ENCODE measurements at regions not wholly inside any gene's neighbourhood (a gene's known extent, or its start where the extent isn't known, plus 50 kb on each side); places are given as distances from the start of the nearest gene placed in this dataset.

- 69% methylated on average over 7 of the region's 7 CpGs for WGBS (ENCODE audit: insufficient coverage, low coverage, low lambda C conversion rate, missing lambda C conversion rate)
These were observed 90.5 kb upstream of the MYRIP start for GRCh38 chr3:39718674-39719595.

GRCh38 chr3:39721076-39721475, 88.3 kb upstream of the MYRIP start:
- H3K9me3 ChIP-seq, result no peaks in the 10 kb centered on the region
- H3K27ac ChIP-seq, result no peak overlapping the region
- DNase-seq, result no peak
- no peak for ATAC-seq
- H3K4me1 ChIP-seq, result no peaks in the 10 kb centered on the region
- intact Hi-C loops (cut with DNase I), result loop anchor here in 1 of 2 donors (10.0 kb wide), 1 partner anchor 454 kb away; no protein-coding TSS in a partner anchor
- TF ChIP-seq POLR2A (IDR thresholded peaks at IDR 0.05), result no peak
- TF ChIP-seq, protein P1, sequence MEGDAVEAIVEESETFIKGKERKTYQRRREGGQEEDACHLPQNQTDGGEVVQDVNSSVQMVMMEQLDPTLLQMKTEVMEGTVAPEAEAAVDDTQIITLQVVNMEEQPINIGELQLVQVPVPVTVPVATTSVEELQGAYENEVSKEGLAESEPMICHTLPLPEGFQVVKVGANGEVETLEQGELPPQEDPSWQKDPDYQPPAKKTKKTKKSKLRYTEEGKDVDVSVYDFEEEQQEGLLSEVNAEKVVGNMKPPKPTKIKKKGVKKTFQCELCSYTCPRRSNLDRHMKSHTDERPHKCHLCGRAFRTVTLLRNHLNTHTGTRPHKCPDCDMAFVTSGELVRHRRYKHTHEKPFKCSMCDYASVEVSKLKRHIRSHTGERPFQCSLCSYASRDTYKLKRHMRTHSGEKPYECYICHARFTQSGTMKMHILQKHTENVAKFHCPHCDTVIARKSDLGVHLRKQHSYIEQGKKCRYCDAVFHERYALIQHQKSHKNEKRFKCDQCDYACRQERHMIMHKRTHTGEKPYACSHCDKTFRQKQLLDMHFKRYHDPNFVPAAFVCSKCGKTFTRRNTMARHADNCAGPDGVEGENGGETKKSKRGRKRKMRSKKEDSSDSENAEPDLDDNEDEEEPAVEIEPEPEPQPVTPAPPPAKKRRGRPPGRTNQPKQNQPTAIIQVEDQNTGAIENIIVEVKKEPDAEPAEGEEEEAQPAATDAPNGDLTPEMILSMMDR (IDR thresholded peaks at IDR 0.05), result no peak
- no peaks in the 10 kb centered on the region for H3K27me3 ChIP-seq
- H3K4me3 ChIP-seq, result no peak overlapping the region
- 8% methylated on average over 1 of the region's 1 CpG for WGBS (ENCODE audit: insufficient coverage, low coverage, low lambda C conversion rate, missing lambda C conversion rate)
- no peaks in the 10 kb centered on the region for H3K36me3 ChIP-seq

More at GRCh38 chr3:39718674-39719595, 90.5 kb upstream of the MYRIP start:
- no peak for ATAC-seq
- TF ChIP-seq, protein P1 (IDR thresholded peaks at IDR 0.05), result no peak
- TF ChIP-seq POLR2A (IDR thresholded peaks at IDR 0.05), result no peak
- DNase-seq, result no peak
- Histone ChIP-seq H3K36me3 (no peaks in the 10 kb centered on the region), H3K4me1 (no peaks in the 10 kb centered on the region), H3K27ac (no peak overlapping the region), H3K27me3 (no peaks in the 10 kb centered on the region), H3K4me3 (no peak overlapping the region), H3K9me3 (no peaks in the 10 kb centered on the region)
- intact Hi-C loops (cut with DNase I), result no loop called here

GRCh38 chr3:39724233-39724846, 85.1 kb upstream of the MYRIP start:
- intact Hi-C loops (cut with DNase I), result loop anchor here in 1 of 2 donors (10.0 kb wide), 1 partner anchor 450 kb away; no protein-coding TSS in a partner anchor
- TF ChIP-seq, protein P1 (IDR thresholded peaks at IDR 0.05), result peak; percentile 62 to 81 (median 63)
- TF ChIP-seq POLR2A (IDR thresholded peaks at IDR 0.05), result no peak

DNA sequence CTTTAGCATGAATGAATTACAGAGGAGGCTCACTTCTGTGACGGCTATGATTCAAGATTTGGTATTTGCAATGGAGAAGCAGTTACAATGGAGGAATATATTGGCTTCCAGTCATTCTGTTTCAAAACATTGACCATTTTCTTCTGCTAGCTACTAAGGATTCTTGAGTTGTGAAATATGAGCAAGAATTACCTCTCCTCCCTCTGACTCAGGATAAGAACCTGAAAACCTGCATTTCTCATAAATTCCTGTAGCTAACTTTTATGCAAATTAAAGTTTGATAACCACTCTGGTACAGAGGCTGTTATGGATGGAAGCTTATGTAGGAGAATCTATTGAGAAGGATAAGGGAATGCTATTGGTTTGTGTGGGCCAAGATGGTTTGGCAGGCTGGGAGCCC, 84.1 kb upstream of the MYRIP start:
- no peak for ATAC-seq
- Histone ChIP-seq H3K27ac (no peak overlapping the region), H3K4me3 (no peak overlapping the region), H3K27me3 (no peaks in the 10 kb centered on the region), H3K4me1 (no peaks in the 10 kb centered on the region), H3K36me3 (no peaks in the 10 kb centered on the region), H3K9me3 (no peaks in the 10 kb centered on the region)
- intact Hi-C loops (cut with DNase I), result loop anchor here in 1 of 2 donors (10.0 kb wide), 1 partner anchor 449 kb away; no protein-coding TSS in a partner anchor
- TF ChIP-seq, protein P1 (IDR thresholded peaks at IDR 0.05), result no peak
- no peak for TF ChIP-seq POLR2A (IDR thresholded peaks at IDR 0.05)
- DNase-seq, result no peak
- 75% methylated on average over 1 of the region's 1 CpG for WGBS (ENCODE audit: insufficient coverage, low coverage, low lambda C conversion rate, missing lambda C conversion rate)

More at GRCh38 chr3:39724233-39724846, 85.1 kb upstream of the MYRIP start:
- H3K27me3 ChIP-seq, result no peaks in the 10 kb centered on the region
- no peak overlapping the region for H3K27ac ChIP-seq
- no peaks in the 10 kb centered on the region for H3K4me1 ChIP-seq
- DNase-seq (no peak), ATAC-seq (peak; percentile 84 to 90 (median 84))
- 0% methylated on average over 1 of the region's 1 CpG for WGBS (ENCODE audit: insufficient coverage, low coverage, low lambda C conversion rate, missing lambda C conversion rate)
- H3K9me3 ChIP-seq, result no peaks in the 10 kb centered on the region
- H3K4me3 ChIP-seq, result no peak overlapping the region
- no peaks in the 10 kb centered on the region for H3K36me3 ChIP-seq
